Subcutaneous abdominal adipose tissue (tissue), 5 donors: ENCODE measurements at regions not wholly inside any gene's neighbourhood (a gene's known extent, or its start where the extent isn't known, plus 50 kb on each side); places are given as distances from the start of the nearest gene placed in this dataset.
"Not testable (repeated sequence)": the region's sequence is repeated elsewhere in the genome, so short reads cannot be mapped to it uniquely, and the experiment has no call there.

Experiments used
- H3K27ac ChIP-seq: one replicate; pipeline ENCODE4 v1.7.0; 2013; ENCODE audit warnings: low read depth, mild to moderate bottlenecking, inconsistent platforms, low read length, moderate library complexity
- H3K27me3 ChIP-seq, 5 donors: one replicate each; pipeline ENCODE4 v1.7.0; 2013; ENCODE audit warnings: low read length in 5 of 5, inconsistent platforms in 1 of 5; ENCODE audit not compliant: control insufficient read depth in 5 of 5, insufficient read depth in 4 of 5
- H3K36me3 ChIP-seq, 5 donors: one replicate each; pipeline ENCODE4 v1.7.0; 2013; ENCODE audit warnings: low read length in 5 of 5; ENCODE audit not compliant: control insufficient read depth in 5 of 5, insufficient read depth in 5 of 5
- H3K4me1 ChIP-seq, 5 donors: one replicate each; pipeline ENCODE4 v1.7.0; 2013; ENCODE audit warnings: low read length in 5 of 5, mild to moderate bottlenecking in 3 of 5, moderate library complexity in 1 of 5; ENCODE audit not compliant: control insufficient read depth in 5 of 5, insufficient read depth in 5 of 5
- H3K4me3 ChIP-seq, 5 donors: one replicate each; pipeline ENCODE4 v1.7.0; 2013; ENCODE audit warnings: low read length in 5 of 5, low read depth in 1 of 5
- H3K9ac ChIP-seq, 5 donors: one replicate each; pipeline ENCODE4 v1.7.0; 2013; ENCODE audit warnings: low read length in 5 of 5, mild to moderate bottlenecking in 4 of 5, moderate library complexity in 3 of 5
- H3K9me3 ChIP-seq, 5 donors: one replicate each; pipeline ENCODE4 v1.7.0; 2013; ENCODE audit warnings: low read length in 5 of 5; ENCODE audit not compliant: control insufficient read depth in 5 of 5
- donor health status: healthy.
- donor health status: healthy.
- donor health status: healthy.
- donor health status: healthy.
- donor health status: healthy.

- H3K36me3 ChIP-seq: no peaks in the 10 kb centered on the region
- no peak overlapping the region for H3K27ac ChIP-seq
- H3K27me3 ChIP-seq: no peaks in the 10 kb centered on the region
- H3K4me1 ChIP-seq: peaks cover 0 to 12% (median 0%) of the 10 kb centered on the region in 5 donors
- H3K4me3 ChIP-seq: peak overlapping the region in 3 of 5 donors; percentile 9 to 62 (median 47)
- H3K9me3 ChIP-seq: peaks cover 0 to 7% (median 0%) of the 10 kb centered on the region in 5 donors
- no peak overlapping the region for H3K9ac ChIP-seq
These were observed 476.1 kb upstream of the ACO1 start for GRCh38 chr9:31908158-31908890.

GRCh38 chr9:31908891-31909480 is 475.5 kb upstream of the ACO1 start:
- Histone ChIP-seq H3K9ac (no peak overlapping the region), H3K4me1 (peaks cover 0 to 12% (median 0%) of the 10 kb centered on the region in 5 donors), H3K27me3 (no peaks in the 10 kb centered on the region), H3K9me3 (peaks cover 0 to 7% (median 0%) of the 10 kb centered on the region in 5 donors), H3K36me3 (no peaks in the 10 kb centered on the region), H3K27ac (no peak overlapping the region), H3K4me3 (peak overlapping the region in 3 of 5 donors; percentile 9 to 62 (median 47))

- Histone ChIP-seq H3K9ac (no peak overlapping the region), H3K27ac (no peak overlapping the region), H3K9me3 (peaks cover 0 to 2% (median 0%) of the 10 kb centered on the region in 5 donors), H3K27me3 (no peaks in the 10 kb centered on the region), H3K4me3 (no peak overlapping the region), H3K36me3 (no peaks in the 10 kb centered on the region), H3K4me1 (peaks cover 0 to 12% (median 0%) of the 10 kb centered on the region in 5 donors)
These were observed 471.8 kb upstream of the ACO1 start for GRCh38 chr9:31912636-31913035.

- H3K9ac ChIP-seq: no peak overlapping the region
- H3K36me3 ChIP-seq: no peaks in the 10 kb centered on the region
- H3K4me3 ChIP-seq: no peak overlapping the region
- H3K9me3 ChIP-seq: peaks cover 0 to 7% (median 0%) of the 10 kb centered on the region in 5 donors
- no peaks in the 10 kb centered on the region for H3K27me3 ChIP-seq
- no peaks in the 10 kb centered on the region for H3K4me1 ChIP-seq
- no peak overlapping the region for H3K27ac ChIP-seq
These were observed 467.7 kb upstream of the ACO1 start for GRCh38 chr9:31916591-31917241.

- not testable (repeated sequence) for H3K27ac ChIP-seq, H3K4me1 ChIP-seq, H3K27me3 ChIP-seq, H3K9me3 ChIP-seq, H3K4me3 ChIP-seq, H3K36me3 ChIP-seq, H3K9ac ChIP-seq
These were observed 446.7 kb upstream of the ACO1 start for GRCh38 chr9:31937737-31938136.

GRCh38 chr9:31950756-31951155 is 433.7 kb upstream of the ACO1 start:
- Histone ChIP-seq H3K27ac (no peak overlapping the region), H3K27me3 (no peaks in the 10 kb centered on the region), H3K4me3 (no peak overlapping the region), H3K36me3 (no peaks in the 10 kb centered on the region), H3K9me3 (peaks cover 0 to 7% (median 2%) of the 10 kb centered on the region in 5 donors), H3K9ac (no peak overlapping the region), H3K4me1 (no peaks in the 10 kb centered on the region)

GRCh38 chr9:31958572-31958971 is 425.9 kb upstream of the ACO1 start:
- peaks cover 8 to 51% (median 41%) of the 10 kb centered on the region in 5 donors for H3K9me3 ChIP-seq
- no peaks in the 10 kb centered on the region for H3K4me1 ChIP-seq
- no peaks in the 10 kb centered on the region for H3K27me3 ChIP-seq
- no peak overlapping the region for H3K9ac ChIP-seq
- H3K27ac ChIP-seq: no peak overlapping the region
- no peaks in the 10 kb centered on the region for H3K36me3 ChIP-seq
- no peak overlapping the region for H3K4me3 ChIP-seq

- Histone ChIP-seq H3K9ac (no peak overlapping the region), H3K27ac (no peak overlapping the region), H3K9me3 (peaks cover 0 to 4% (median 2%) of the 10 kb centered on the region in 5 donors), H3K4me1 (no peaks in the 10 kb centered on the region), H3K4me3 (no peak overlapping the region), H3K36me3 (no peaks in the 10 kb centered on the region), H3K27me3 (no peaks in the 10 kb centered on the region)
These were observed 414.9 kb upstream of the ACO1 start for GRCh38 chr9:31969552-31969951.

GRCh38 chr9:31983895-31984294 is 400.5 kb upstream of the ACO1 start:
- H3K4me1 ChIP-seq: no peaks in the 10 kb centered on the region
- H3K36me3 ChIP-seq: no peaks in the 10 kb centered on the region
- peaks cover 0 to 20% (median 9%) of the 10 kb centered on the region in 5 donors for H3K9me3 ChIP-seq
- H3K4me3 ChIP-seq: no peak overlapping the region
- no peaks in the 10 kb centered on the region for H3K27me3 ChIP-seq
- no peak overlapping the region for H3K9ac ChIP-seq
- H3K27ac ChIP-seq: no peak overlapping the region

GRCh38 chr9:31996331-31996730 is 388.1 kb upstream of the ACO1 start:
- Histone ChIP-seq H3K4me3 (no peak overlapping the region), H3K27ac (no peak overlapping the region), H3K27me3 (no peaks in the 10 kb centered on the region), H3K9me3 (peaks cover 0 to 2% (median 0%) of the 10 kb centered on the region in 5 donors), H3K4me1 (peaks cover 0 to 2% (median 0%) of the 10 kb centered on the region in 5 donors), H3K9ac (no peak overlapping the region), H3K36me3 (no peaks in the 10 kb centered on the region)
